ENCODE measurements at regions not wholly inside any gene's neighbourhood (a gene's known extent, or its start where the extent isn't known, plus 50 kb on each side); places are given as distances from the start of the nearest gene placed in this dataset.

- no peak for ATAC-seq (replicated peaks in 6 of 8)
- Histone ChIP-seq H3K4me3 (no peak overlapping the region), H3K4me1 (replicated peaks in 1 of 2) (peaks cover 32 to 34% of the 10 kb centered on the region in 2 donors), H3K27ac (peak overlapping the region in 1 of 2 donors; percentile 9)
- in situ Hi-C loops (cut with MboI; ENCODE audit: low pct_unique_long_range_greater_than_20kb in 2 of 9, low sequenced_read_pairs in 9 of 9, unreplicated experiment in 9 of 9), result no loop called here
- WGBS, 10 experiments, result 53 to 100% (median 63%) methylated on average over 1 to 11 of the region's 16 CpGs; no CpG with 5 or more reads in 4 of the 10 experiments
These were observed 144.0 kb upstream of the GPC1 start for GRCh38 chr2:240291337-240292034.

GRCh38 chr2:240292035-240292574, 143.4 kb upstream of the GPC1 start:
- 26 to 60% (median 53%) methylated on average over 1 to 3 of the region's 8 CpGs; no CpG with 5 or more reads in 6 of the 10 experiments for WGBS, 10 experiments
- Histone ChIP-seq H3K4me3 (no peak overlapping the region), H3K27ac (peak overlapping the region in 1 of 2 donors; percentile 9), H3K4me1 (replicated peaks in 1 of 2) (peaks cover 39 to 40% of the 10 kb centered on the region in 2 donors)
- in situ Hi-C loops (cut with MboI; ENCODE audit: low pct_unique_long_range_greater_than_20kb in 2 of 9, low sequenced_read_pairs in 9 of 9, unreplicated experiment in 9 of 9), result no loop called here
- peak in 5 of 8 experiments; percentile 6 to 28 (median 18) for ATAC-seq (replicated peaks in 6 of 8)

GRCh38 chr2:240292619-240293525, 142.6 kb upstream of the GPC1 start:
- in situ Hi-C loops (cut with MboI; ENCODE audit: low pct_unique_long_range_greater_than_20kb in 2 of 9, low sequenced_read_pairs in 9 of 9, unreplicated experiment in 9 of 9), result no loop called here
- H3K27ac ChIP-seq, result peak overlapping the region in 1 of 2 donors; percentile 68
- no peak overlapping the region for H3K4me3 ChIP-seq

GRCh38 chr2:240293557-240294461, 141.7 kb upstream of the GPC1 start:
- WGBS, 10 experiments, result 40 to 100% (median 73%) methylated on average over 1 to 6 of the region's 24 CpGs; no CpG with 5 or more reads in 4 of the 10 experiments
- Histone ChIP-seq H3K4me1 (replicated peaks in 1 of 2) (peaks cover 40 to 45% of the 10 kb centered on the region in 2 donors), H3K27ac (no peak overlapping the region), H3K4me3 (no peak overlapping the region)
- in situ Hi-C loops (cut with MboI; ENCODE audit: low pct_unique_long_range_greater_than_20kb in 2 of 9, low sequenced_read_pairs in 9 of 9, unreplicated experiment in 9 of 9), result no loop called here
- ATAC-seq (replicated peaks in 6 of 8), result no peak

More at GRCh38 chr2:240292619-240293525, 142.6 kb upstream of the GPC1 start:
- H3K4me1 ChIP-seq (replicated peaks in 1 of 2), result peaks cover 40 to 45% of the 10 kb centered on the region in 2 donors
- 33 to 89% (median 75%) methylated on average over 1 to 10 of the region's 15 CpGs; no CpG with 5 or more reads in 1 of the 10 experiments for WGBS, 10 experiments
- ATAC-seq (replicated peaks in 6 of 8), result peak in 5 of 8 experiments; percentile 75 to 90 (median 82)

GRCh38 chr2:240294514-240294913, 140.9 kb upstream of the GPC1 start:
- 13 to 93% (median 61%) methylated on average over 1 to 3 of the region's 5 CpGs; no CpG with 5 or more reads in 3 of the 10 experiments for WGBS, 10 experiments
- Histone ChIP-seq H3K27ac (no peak overlapping the region), H3K4me3 (no peak overlapping the region), H3K4me1 (replicated peaks in 1 of 2) (peaks cover 40 to 45% of the 10 kb centered on the region in 2 donors)
- in situ Hi-C loops (cut with MboI; ENCODE audit: low pct_unique_long_range_greater_than_20kb in 2 of 9, low sequenced_read_pairs in 9 of 9, unreplicated experiment in 9 of 9), result no loop called here
- ATAC-seq (replicated peaks in 6 of 8), result no peak

- no peak overlapping the region for H3K27ac ChIP-seq
- peaks cover 40 to 45% of the 10 kb centered on the region in 2 donors for H3K4me1 ChIP-seq (replicated peaks in 1 of 2)
- WGBS, 10 experiments, result 60 to 96% (median 85%) methylated on average over 6 to 15 of the region's 24 CpGs; no CpG with 5 or more reads in 2 of the 10 experiments
- in situ Hi-C loops (cut with MboI; ENCODE audit: low pct_unique_long_range_greater_than_20kb in 2 of 9, low sequenced_read_pairs in 9 of 9, unreplicated experiment in 9 of 9), result no loop called here
- no peak overlapping the region for H3K4me3 ChIP-seq
- ATAC-seq (replicated peaks in 6 of 8), result no peak
These were observed 140.0 kb upstream of the GPC1 start for GRCh38 chr2:240295256-240296103.

- in situ Hi-C loops (cut with MboI; ENCODE audit: low pct_unique_long_range_greater_than_20kb in 2 of 9, low sequenced_read_pairs in 9 of 9, unreplicated experiment in 9 of 9), result no loop called here
- ATAC-seq (replicated peaks in 6 of 8), result peak in 2 of 8 experiments; percentile 5 to 66
- 60 to 100% methylated on average over 1 to 2 of the region's 11 CpGs; no CpG with 5 or more reads in 8 of the 10 experiments for WGBS, 10 experiments
- no peak overlapping the region for H3K4me3 ChIP-seq
- no peak overlapping the region for H3K27ac ChIP-seq
- peaks cover 38 to 45% of the 10 kb centered on the region in 2 donors for H3K4me1 ChIP-seq (replicated peaks in 1 of 2)
These were observed 139.4 kb upstream of the GPC1 start for GRCh38 chr2:240296104-240296406.

GRCh38 chr2:240296476-240297255, 138.8 kb upstream of the GPC1 start:
- H3K4me1 ChIP-seq (replicated peaks in 1 of 2), result peaks cover 32 to 39% of the 10 kb centered on the region in 2 donors
- no peak overlapping the region for H3K27ac ChIP-seq
- 93% methylated on average over 3 of the region's 16 CpGs; no CpG with 5 or more reads in 9 of the 10 experiments for WGBS, 10 experiments
- in situ Hi-C loops (cut with MboI; ENCODE audit: low pct_unique_long_range_greater_than_20kb in 2 of 9, low sequenced_read_pairs in 9 of 9, unreplicated experiment in 9 of 9), result no loop called here
- peak in 6 of 8 experiments; percentile 46 to 81 (median 56) for ATAC-seq (replicated peaks in 6 of 8)
- no peak overlapping the region for H3K4me3 ChIP-seq

GRCh38 chr2:240297256-240298116, 138.0 kb upstream of the GPC1 start:
- no peak overlapping the region for H3K4me3 ChIP-seq
- 40 to 100% (median 71%) methylated on average over 1 to 5 of the region's 16 CpGs; no CpG with 5 or more reads in 4 of the 10 experiments for WGBS, 10 experiments
- peaks cover 24 to 30% of the 10 kb centered on the region in 2 donors for H3K4me1 ChIP-seq (replicated peaks in 1 of 2)
- H3K27ac ChIP-seq, result no peak overlapping the region
- peak in 4 of 8 experiments; percentile 13 to 42 (median 27) for ATAC-seq (replicated peaks in 6 of 8)
- in situ Hi-C loops (cut with MboI; ENCODE audit: low pct_unique_long_range_greater_than_20kb in 2 of 9, low sequenced_read_pairs in 9 of 9, unreplicated experiment in 9 of 9), result no loop called here

GRCh38 chr2:240298117-240298790, 137.2 kb upstream of the GPC1 start:
- WGBS, 10 experiments, result 72 to 100% (median 100%) methylated on average over 1 to 8 of the region's 11 CpGs; no CpG with 5 or more reads in 1 of the 10 experiments
- in situ Hi-C loops (cut with MboI; ENCODE audit: low pct_unique_long_range_greater_than_20kb in 2 of 9, low sequenced_read_pairs in 9 of 9, unreplicated experiment in 9 of 9), result no loop called here
- Histone ChIP-seq H3K4me3 (no peak overlapping the region), H3K4me1 (replicated peaks in 1 of 2) (peaks cover 16 to 23% of the 10 kb centered on the region in 2 donors), H3K27ac (no peak overlapping the region)
- no peak for ATAC-seq (replicated peaks in 6 of 8)

Data from motor neuron (in vitro differentiated cells).